ENCODE measurements at regions not wholly inside any gene's neighbourhood (a gene's known extent, or its start where the extent isn't known, plus 50 kb on each side); places are given as distances from the start of the nearest gene placed in this dataset.

DNA sequence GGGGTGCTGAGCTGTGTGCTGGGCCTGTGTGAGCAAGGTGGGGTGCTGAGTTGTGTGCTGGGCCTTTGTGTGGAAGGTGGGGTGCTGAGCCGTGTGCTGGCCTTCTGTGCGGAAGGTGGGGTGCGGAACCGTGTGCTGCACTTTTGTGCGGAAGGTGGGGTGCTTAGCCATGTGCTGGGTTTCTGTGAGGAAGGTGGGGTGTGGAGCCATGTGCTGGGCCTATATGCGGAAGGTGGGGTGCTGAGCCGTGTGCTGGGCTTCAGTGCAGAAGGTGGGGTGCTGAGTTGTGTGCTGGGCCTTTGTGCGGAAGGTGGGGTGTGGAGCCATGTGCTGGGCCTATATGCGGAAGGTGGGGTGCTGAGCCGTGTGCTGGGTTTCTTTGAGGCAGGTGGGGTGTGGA, 555.4 kb upstream of the EEF2KMT start:
- Histone ChIP-seq H3K36me3 (no peaks in the 10 kb centered on the region), H3K4me3 (no peak overlapping the region), H3K9me3 (no peaks in the 10 kb centered on the region), H3K27ac (no peak overlapping the region), H3K27me3 (no peaks in the 10 kb centered on the region), H3K4me1 (no peaks in the 10 kb centered on the region)
- intact Hi-C loops (cut with DNase I; ENCODE audit: low total_unique reads), result no loop called here
- TF ChIP-seq, protein P1, sequence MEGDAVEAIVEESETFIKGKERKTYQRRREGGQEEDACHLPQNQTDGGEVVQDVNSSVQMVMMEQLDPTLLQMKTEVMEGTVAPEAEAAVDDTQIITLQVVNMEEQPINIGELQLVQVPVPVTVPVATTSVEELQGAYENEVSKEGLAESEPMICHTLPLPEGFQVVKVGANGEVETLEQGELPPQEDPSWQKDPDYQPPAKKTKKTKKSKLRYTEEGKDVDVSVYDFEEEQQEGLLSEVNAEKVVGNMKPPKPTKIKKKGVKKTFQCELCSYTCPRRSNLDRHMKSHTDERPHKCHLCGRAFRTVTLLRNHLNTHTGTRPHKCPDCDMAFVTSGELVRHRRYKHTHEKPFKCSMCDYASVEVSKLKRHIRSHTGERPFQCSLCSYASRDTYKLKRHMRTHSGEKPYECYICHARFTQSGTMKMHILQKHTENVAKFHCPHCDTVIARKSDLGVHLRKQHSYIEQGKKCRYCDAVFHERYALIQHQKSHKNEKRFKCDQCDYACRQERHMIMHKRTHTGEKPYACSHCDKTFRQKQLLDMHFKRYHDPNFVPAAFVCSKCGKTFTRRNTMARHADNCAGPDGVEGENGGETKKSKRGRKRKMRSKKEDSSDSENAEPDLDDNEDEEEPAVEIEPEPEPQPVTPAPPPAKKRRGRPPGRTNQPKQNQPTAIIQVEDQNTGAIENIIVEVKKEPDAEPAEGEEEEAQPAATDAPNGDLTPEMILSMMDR (IDR thresholded peaks at IDR 0.05 in 4 of 5, conservative IDR thresholded peaks at IDR 0.05 in 1 of 5), result no peak
- TF ChIP-seq POLR2A (IDR thresholded peaks at IDR 0.05), result no peak
- in situ Hi-C loops (cut with MboI; ENCODE audit: low sequenced_read_pairs in 4 of 4), result no loop called here
- ATAC-seq (no peak), DNase-seq (no peak)

GRCh38 chr16:5649762-5650743, 552.5 kb upstream of the EEF2KMT start:
- Histone ChIP-seq H3K4me3 (no peak overlapping the region), H3K36me3 (no peaks in the 10 kb centered on the region), H3K9me3 (no peaks in the 10 kb centered on the region), H3K4me1 (no peaks in the 10 kb centered on the region), H3K27me3 (no peaks in the 10 kb centered on the region), H3K27ac (no peak overlapping the region)
- ATAC-seq (no peak), DNase-seq (no peak)
- in situ Hi-C loops (cut with MboI; ENCODE audit: low sequenced_read_pairs in 4 of 4) (no loop called here), intact Hi-C loops (cut with DNase I; ENCODE audit: low total_unique reads) (no loop called here)
- TF ChIP-seq, protein P1 (IDR thresholded peaks at IDR 0.05 in 4 of 5, conservative IDR thresholded peaks at IDR 0.05 in 1 of 5), result no peak
- TF ChIP-seq POLR2A (IDR thresholded peaks at IDR 0.05), result no peak

- Histone ChIP-seq H3K36me3 (no peaks in the 10 kb centered on the region), H3K9me3 (no peaks in the 10 kb centered on the region), H3K4me1 (no peaks in the 10 kb centered on the region), H3K27ac (no peak overlapping the region), H3K4me3 (no peak overlapping the region), H3K27me3 (no peaks in the 10 kb centered on the region)
- DNase-seq, result no peak
- TF ChIP-seq, protein P1 (IDR thresholded peaks at IDR 0.05 in 4 of 5, conservative IDR thresholded peaks at IDR 0.05 in 1 of 5), result no peak
- TF ChIP-seq POLR2A (IDR thresholded peaks at IDR 0.05), result no peak
- ATAC-seq, result no peak
- intact Hi-C loops (cut with DNase I; ENCODE audit: low total_unique reads), result no loop called here
- in situ Hi-C loops (cut with MboI; ENCODE audit: low sequenced_read_pairs in 4 of 4), result no loop called here
Measured at GRCh38 chr16:5647051-5647450, 549.5 kb upstream of the EEF2KMT start.

GRCh38 chr16:5643855-5644531, 546.4 kb upstream of the EEF2KMT start:
- Histone ChIP-seq H3K27ac (no peak overlapping the region), H3K4me1 (no peaks in the 10 kb centered on the region), H3K36me3 (no peaks in the 10 kb centered on the region), H3K4me3 (no peak overlapping the region), H3K27me3 (no peaks in the 10 kb centered on the region), H3K9me3 (no peaks in the 10 kb centered on the region)
- TF ChIP-seq, protein P1 (IDR thresholded peaks at IDR 0.05 in 4 of 5, conservative IDR thresholded peaks at IDR 0.05 in 1 of 5), result no peak
- TF ChIP-seq POLR2A (IDR thresholded peaks at IDR 0.05), result no peak
- in situ Hi-C loops (cut with MboI; ENCODE audit: low sequenced_read_pairs in 4 of 4), result no loop called here
- intact Hi-C loops (cut with DNase I; ENCODE audit: low total_unique reads), result no loop called here
- no peak for ATAC-seq
- DNase-seq, result no peak
